Left lung (tissue), 4 donors: ENCODE measurements at regions not wholly inside any gene's neighbourhood (a gene's known extent, or its start where the extent isn't known, plus 50 kb on each side); places are given as distances from the start of the nearest gene placed in this dataset.

Source experiments
- ATAC-seq: fragments of 200-7000 bp; cut with Tn5 transposase; one replicate; pipeline ENCODE4 v1.9.1; 2020; ENCODE audit warnings: moderate library complexity
- DNase-seq, 4 donors: peaks; one replicate each; pipeline ENCODE4 v3.0.0-alpha.2; 2013 to 2020
- H3K27ac ChIP-seq, 2 donors: fragments of 200-600 bp; sonication (generic) in 1 of 2; one replicate each; pipeline versions ENCODE4 v1.5.0 to v1.8.0; 2020 to 2021
- H3K27me3 ChIP-seq, 2 donors: fragments of 200-600 bp; sonication (generic) in 1 of 2; one replicate each; pipeline versions ENCODE4 v1.5.0 to v1.8.0; 2020 to 2021
- H3K36me3 ChIP-seq, 2 donors: fragments of 200-600 bp; sonication (generic) in 1 of 2; one replicate each; pipeline versions ENCODE4 v1.5.0 to v1.8.0; 2020 to 2021
- H3K4me1 ChIP-seq, 2 donors: fragments of 200-600 bp; one replicate each; pipeline ENCODE4 v1.8.0; 2021
- H3K4me3 ChIP-seq, 2 donors: fragments of 200-600 bp; sonication (generic) in 1 of 2; one replicate each; pipeline versions ENCODE4 v1.5.0 to v1.8.0; 2020 to 2021; ENCODE audit warnings: mild to moderate bottlenecking in 1 of 2
- H3K9me3 ChIP-seq, 2 donors: fragments of 200-600 bp; sonication (generic) in 1 of 2; one replicate each; pipeline versions ENCODE4 v1.5.0 to v1.8.0; 2020 to 2021
- intact Hi-C, 2 donors: fragments of 100-400 bp; cut with DNase I; formaldehyde crosslinking; loops; one replicate each; pipeline versions ENCODE4 v1.11.2 to v1.14.2; 2022
- TF ChIP-seq, protein P1 (sequence below), 2 donors: fragments of 200-600 bp; sonication (generic) in 1 of 2; IDR thresholded peaks; one replicate each; pipeline versions ENCODE4 v1.5.0 to v1.8.0; 2021; ENCODE audit warnings: antibody characterized with exemption in 2 of 2
- donor health status: DM: no; HTN: yes; CAD: no.
- donor health status: DM: no; HTN: no; CAD: no.

DNA sequence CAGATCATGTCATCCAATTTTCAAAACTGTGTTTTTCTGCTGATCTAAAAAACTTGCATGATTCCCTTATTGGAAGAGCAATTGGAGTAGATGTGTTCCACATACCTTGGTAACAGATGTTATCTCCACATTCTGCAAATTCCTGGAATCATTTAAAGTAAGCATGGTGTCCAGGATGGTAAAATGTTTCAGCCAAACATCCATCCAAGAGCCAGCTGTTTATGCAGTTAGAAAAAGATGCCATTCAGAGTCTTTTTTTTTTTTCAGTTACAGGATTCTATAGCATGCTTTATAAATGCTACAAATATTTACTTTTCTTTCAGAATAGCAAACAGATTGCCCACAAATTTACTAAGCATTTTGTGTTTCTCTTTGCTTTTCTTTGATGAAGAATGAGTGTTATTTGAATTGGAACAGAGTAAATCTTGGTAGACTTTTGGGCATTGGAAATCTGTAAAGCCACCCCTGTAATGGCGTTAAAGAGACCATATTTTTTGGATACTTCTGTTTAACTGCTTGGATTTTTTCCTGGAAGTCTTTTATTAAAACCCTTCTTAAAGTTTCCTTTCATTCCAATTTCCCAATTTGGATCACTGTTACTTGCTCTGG is 149.8 kb downstream of the GNAT3 start:
- DNase-seq (no peak), ATAC-seq (no peak)
- Histone ChIP-seq H3K4me1 (no peaks in the 10 kb centered on the region), H3K27ac (no peak overlapping the region), H3K36me3 (no peaks in the 10 kb centered on the region), H3K27me3 (no peaks in the 10 kb centered on the region), H3K4me3 (no peak overlapping the region), H3K9me3 (peaks cover 0 to 14% of the 10 kb centered on the region in 2 donors)
- TF ChIP-seq, protein P1, sequence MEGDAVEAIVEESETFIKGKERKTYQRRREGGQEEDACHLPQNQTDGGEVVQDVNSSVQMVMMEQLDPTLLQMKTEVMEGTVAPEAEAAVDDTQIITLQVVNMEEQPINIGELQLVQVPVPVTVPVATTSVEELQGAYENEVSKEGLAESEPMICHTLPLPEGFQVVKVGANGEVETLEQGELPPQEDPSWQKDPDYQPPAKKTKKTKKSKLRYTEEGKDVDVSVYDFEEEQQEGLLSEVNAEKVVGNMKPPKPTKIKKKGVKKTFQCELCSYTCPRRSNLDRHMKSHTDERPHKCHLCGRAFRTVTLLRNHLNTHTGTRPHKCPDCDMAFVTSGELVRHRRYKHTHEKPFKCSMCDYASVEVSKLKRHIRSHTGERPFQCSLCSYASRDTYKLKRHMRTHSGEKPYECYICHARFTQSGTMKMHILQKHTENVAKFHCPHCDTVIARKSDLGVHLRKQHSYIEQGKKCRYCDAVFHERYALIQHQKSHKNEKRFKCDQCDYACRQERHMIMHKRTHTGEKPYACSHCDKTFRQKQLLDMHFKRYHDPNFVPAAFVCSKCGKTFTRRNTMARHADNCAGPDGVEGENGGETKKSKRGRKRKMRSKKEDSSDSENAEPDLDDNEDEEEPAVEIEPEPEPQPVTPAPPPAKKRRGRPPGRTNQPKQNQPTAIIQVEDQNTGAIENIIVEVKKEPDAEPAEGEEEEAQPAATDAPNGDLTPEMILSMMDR (IDR thresholded peaks at IDR 0.05), result no peak
- intact Hi-C loops, result no loop called here

DNA sequence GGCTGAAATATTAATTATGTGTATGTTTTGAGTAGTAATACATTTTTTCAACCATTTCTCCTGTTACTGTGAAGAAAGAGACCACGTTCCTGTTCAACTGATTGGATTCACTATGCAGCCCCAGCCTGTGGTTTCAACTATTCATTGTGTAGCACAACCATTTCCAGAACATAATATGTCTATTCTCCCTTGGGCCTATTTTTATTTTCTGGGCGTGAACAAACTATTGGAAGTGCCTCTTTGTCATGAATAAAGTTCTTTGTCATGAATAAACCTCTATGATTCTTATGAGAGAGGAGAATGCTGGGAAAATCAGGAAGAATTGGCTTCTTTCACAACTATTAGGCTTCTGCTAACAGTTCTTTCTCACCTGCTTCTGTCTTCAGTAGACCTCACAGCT is 152.4 kb downstream of the GNAT3 start:
- no peak for DNase-seq
- no peaks in the 10 kb centered on the region for H3K9me3 ChIP-seq
- TF ChIP-seq, protein P1 (IDR thresholded peaks at IDR 0.05), result no peak
- H3K36me3 ChIP-seq, result no peaks in the 10 kb centered on the region
- no peak overlapping the region for H3K4me3 ChIP-seq
- no peak overlapping the region for H3K27ac ChIP-seq
- ATAC-seq, result no peak
- intact Hi-C loops, result no loop called here
- H3K4me1 ChIP-seq, result no peaks in the 10 kb centered on the region
- no peaks in the 10 kb centered on the region for H3K27me3 ChIP-seq

DNA sequence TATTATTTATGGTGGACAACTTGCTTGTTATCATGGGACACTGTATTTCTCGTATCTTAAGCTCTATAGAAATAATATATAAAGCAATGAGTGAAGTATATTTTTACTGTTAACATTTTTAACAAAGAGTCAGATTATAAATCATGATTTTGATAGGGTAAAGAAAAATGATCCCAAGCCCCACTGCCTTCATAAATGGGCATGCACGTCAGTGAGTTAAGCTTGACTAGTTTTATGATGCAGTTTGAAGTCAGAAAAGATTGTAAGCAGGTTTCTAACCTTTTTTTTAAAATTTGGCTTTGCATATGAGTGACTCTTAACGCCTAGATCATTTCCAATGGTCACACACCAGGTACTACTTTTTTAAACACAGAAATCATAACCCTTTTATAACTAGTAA is 152.8 kb downstream of the GNAT3 start:
- Histone ChIP-seq H3K4me1 (no peaks in the 10 kb centered on the region), H3K4me3 (no peak overlapping the region), H3K36me3 (no peaks in the 10 kb centered on the region), H3K27me3 (no peaks in the 10 kb centered on the region), H3K27ac (no peak overlapping the region), H3K9me3 (no peaks in the 10 kb centered on the region)
- ATAC-seq (no peak), DNase-seq (no peak)
- intact Hi-C loops, result no loop called here
- TF ChIP-seq, protein P1 (IDR thresholded peaks at IDR 0.05), result no peak

DNA sequence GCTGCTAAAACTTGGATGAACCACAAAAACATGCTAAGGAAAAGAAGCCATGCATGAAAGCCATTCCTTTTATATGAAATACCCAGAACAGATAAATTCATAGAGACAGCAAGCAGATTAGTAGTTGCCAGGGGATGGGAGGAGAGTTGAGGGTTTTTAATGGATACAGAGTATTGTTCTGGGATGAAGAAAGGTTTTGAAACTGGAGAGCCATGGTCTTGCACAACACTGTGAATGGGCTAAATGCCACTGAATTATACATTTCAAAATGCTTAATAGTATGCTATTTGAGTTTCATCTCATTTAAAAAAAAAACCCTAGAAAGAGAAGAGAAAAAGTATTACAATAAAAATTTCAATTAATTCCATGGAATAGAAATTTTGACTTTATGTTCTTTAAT is 154.3 kb downstream of the GNAT3 start:
- TF ChIP-seq, protein P1 (IDR thresholded peaks at IDR 0.05), result no peak
- H3K9me3 ChIP-seq, result no peaks in the 10 kb centered on the region
- ATAC-seq, result no peak
- DNase-seq, result no peak
- no peak overlapping the region for H3K4me3 ChIP-seq
- H3K4me1 ChIP-seq, result no peaks in the 10 kb centered on the region
- H3K36me3 ChIP-seq, result no peaks in the 10 kb centered on the region
- intact Hi-C loops, result no loop called here
- H3K27me3 ChIP-seq, result no peaks in the 10 kb centered on the region
- H3K27ac ChIP-seq, result no peak overlapping the region

DNA sequence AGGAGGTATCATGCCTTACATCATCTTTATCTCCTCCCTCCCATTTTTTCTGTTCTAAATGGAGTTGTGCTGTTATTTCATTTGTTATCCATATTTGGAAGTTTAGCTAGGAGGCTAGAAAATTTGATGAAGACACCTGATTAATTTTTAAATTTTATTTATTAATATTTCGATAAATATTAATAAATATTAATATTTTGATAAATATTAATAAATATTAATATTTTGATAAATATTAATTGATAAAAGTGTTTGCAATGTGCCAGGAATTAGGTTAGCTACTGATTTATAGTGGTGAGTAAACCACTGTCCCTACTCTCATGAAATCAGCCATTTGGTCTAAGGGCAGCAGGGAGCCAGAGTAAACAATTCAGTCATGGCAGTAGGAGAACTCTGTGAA is 161.4 kb downstream of the GNAT3 start:
- TF ChIP-seq, protein P1 (IDR thresholded peaks at IDR 0.05), result no peak
- intact Hi-C loops, result no loop called here
- ATAC-seq, result no peak
- no peaks in the 10 kb centered on the region for H3K36me3 ChIP-seq
- H3K9me3 ChIP-seq, result no peaks in the 10 kb centered on the region
- no peaks in the 10 kb centered on the region for H3K4me1 ChIP-seq
- H3K4me3 ChIP-seq, result no peak overlapping the region
- no peak for DNase-seq
- no peaks in the 10 kb centered on the region for H3K27me3 ChIP-seq
- no peak overlapping the region for H3K27ac ChIP-seq
